HL-60 (cell line): ENCODE measurements at regions not wholly inside any gene's neighbourhood (a gene's known extent, or its start where the extent isn't known, plus 50 kb on each side); places are given as distances from the start of the nearest gene placed in this dataset.

Experiments
- DNase-seq, 2 experiments: peaks; one replicate each; pipeline ENCODE4 v3.0.0-alpha.2; 2010 to 2020; ENCODE audit warnings: low read depth in 1 of 2, low spot score in 1 of 2
- H3K27ac ChIP-seq: fragments of 250-450 bp; sonication (Bioruptor Pico); replicated peaks from 2 replicates; pipeline ENCODE4 v1.5.1; 2020; ENCODE audit warnings: mild to moderate bottlenecking, moderate library complexity
- H3K27me3 ChIP-seq: fragments of 250-450 bp; sonication (Bioruptor Pico); 2 replicates; pipeline ENCODE4 v1.5.1; 2021; ENCODE audit warnings: mild to moderate bottlenecking, moderate library complexity; ENCODE audit not compliant: insufficient read depth, poor library complexity, severe bottlenecking
- H3K4me3 ChIP-seq: replicated peaks from 2 replicates; pipeline ENCODE4 v1.5.1; 2011; ENCODE audit warnings: mild to moderate bottlenecking, control low read depth, low read length; ENCODE audit not compliant: insufficient read depth
- GABPA ChIP-seq: IDR thresholded peaks from 2 replicates; pipeline ENCODE4 v1.6.1; 2012; ENCODE audit warnings: low read depth
- POLR2AphosphoS5 ChIP-seq: IDR thresholded peaks from 2 replicates; pipeline ENCODE4 v1.6.1; 2012; ENCODE audit warnings: low read depth
- SPI1 ChIP-seq: IDR thresholded peaks from 2 replicates; pipeline ENCODE4 v1.6.1; 2012; ENCODE audit warnings: low read depth, mild to moderate bottlenecking, borderline replicate concordance
- TF ChIP-seq, protein P1 (sequence below): IDR thresholded peaks from 2 replicates; pipeline ENCODE4 v1.6.1; 2012; ENCODE audit warnings: low read depth; ENCODE audit not compliant: insufficient replicate concordance
- TF ChIP-seq, protein P2 (sequence below): IDR thresholded peaks from one replicate; pipeline ENCODE4 v1.5.1; 2011; ENCODE audit warnings: low read length, control low read depth, inconsistent platforms; ENCODE audit not compliant: insufficient read depth

DNA sequence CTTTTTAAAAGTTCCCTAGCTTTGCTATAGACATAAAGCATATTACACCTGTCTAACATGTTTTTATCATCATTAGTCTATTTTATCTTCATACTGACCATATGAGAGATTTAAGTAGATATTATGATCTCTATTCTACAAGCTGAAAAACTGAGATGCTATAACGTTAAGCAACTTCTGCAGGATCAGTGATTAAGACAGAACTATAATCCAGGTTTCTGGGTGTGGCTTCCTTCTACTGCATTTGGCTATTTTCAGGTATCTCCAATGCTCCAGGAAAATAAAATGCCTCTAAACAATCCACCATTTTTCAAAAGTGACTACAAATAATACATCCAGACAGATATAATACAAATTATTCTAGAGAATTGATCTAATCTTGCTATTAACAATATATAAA is 53.4 kb downstream of the RGS2 start:
- Histone ChIP-seq H3K4me3 (no peak overlapping the region), H3K27ac (no peak overlapping the region), H3K27me3 (no peaks in the 10 kb centered on the region)
- TF ChIP-seq, protein P1, sequence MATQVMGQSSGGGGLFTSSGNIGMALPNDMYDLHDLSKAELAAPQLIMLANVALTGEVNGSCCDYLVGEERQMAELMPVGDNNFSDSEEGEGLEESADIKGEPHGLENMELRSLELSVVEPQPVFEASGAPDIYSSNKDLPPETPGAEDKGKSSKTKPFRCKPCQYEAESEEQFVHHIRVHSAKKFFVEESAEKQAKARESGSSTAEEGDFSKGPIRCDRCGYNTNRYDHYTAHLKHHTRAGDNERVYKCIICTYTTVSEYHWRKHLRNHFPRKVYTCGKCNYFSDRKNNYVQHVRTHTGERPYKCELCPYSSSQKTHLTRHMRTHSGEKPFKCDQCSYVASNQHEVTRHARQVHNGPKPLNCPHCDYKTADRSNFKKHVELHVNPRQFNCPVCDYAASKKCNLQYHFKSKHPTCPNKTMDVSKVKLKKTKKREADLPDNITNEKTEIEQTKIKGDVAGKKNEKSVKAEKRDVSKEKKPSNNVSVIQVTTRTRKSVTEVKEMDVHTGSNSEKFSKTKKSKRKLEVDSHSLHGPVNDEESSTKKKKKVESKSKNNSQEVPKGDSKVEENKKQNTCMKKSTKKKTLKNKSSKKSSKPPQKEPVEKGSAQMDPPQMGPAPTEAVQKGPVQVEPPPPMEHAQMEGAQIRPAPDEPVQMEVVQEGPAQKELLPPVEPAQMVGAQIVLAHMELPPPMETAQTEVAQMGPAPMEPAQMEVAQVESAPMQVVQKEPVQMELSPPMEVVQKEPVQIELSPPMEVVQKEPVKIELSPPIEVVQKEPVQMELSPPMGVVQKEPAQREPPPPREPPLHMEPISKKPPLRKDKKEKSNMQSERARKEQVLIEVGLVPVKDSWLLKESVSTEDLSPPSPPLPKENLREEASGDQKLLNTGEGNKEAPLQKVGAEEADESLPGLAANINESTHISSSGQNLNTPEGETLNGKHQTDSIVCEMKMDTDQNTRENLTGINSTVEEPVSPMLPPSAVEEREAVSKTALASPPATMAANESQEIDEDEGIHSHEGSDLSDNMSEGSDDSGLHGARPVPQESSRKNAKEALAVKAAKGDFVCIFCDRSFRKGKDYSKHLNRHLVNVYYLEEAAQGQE: no peak
- TF ChIP-seq, protein P2, sequence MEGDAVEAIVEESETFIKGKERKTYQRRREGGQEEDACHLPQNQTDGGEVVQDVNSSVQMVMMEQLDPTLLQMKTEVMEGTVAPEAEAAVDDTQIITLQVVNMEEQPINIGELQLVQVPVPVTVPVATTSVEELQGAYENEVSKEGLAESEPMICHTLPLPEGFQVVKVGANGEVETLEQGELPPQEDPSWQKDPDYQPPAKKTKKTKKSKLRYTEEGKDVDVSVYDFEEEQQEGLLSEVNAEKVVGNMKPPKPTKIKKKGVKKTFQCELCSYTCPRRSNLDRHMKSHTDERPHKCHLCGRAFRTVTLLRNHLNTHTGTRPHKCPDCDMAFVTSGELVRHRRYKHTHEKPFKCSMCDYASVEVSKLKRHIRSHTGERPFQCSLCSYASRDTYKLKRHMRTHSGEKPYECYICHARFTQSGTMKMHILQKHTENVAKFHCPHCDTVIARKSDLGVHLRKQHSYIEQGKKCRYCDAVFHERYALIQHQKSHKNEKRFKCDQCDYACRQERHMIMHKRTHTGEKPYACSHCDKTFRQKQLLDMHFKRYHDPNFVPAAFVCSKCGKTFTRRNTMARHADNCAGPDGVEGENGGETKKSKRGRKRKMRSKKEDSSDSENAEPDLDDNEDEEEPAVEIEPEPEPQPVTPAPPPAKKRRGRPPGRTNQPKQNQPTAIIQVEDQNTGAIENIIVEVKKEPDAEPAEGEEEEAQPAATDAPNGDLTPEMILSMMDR: no peak
- TF ChIP-seq GABPA (no peak), POLR2AphosphoS5 (no peak), SPI1 (no peak)
- DNase-seq: no peak

DNA sequence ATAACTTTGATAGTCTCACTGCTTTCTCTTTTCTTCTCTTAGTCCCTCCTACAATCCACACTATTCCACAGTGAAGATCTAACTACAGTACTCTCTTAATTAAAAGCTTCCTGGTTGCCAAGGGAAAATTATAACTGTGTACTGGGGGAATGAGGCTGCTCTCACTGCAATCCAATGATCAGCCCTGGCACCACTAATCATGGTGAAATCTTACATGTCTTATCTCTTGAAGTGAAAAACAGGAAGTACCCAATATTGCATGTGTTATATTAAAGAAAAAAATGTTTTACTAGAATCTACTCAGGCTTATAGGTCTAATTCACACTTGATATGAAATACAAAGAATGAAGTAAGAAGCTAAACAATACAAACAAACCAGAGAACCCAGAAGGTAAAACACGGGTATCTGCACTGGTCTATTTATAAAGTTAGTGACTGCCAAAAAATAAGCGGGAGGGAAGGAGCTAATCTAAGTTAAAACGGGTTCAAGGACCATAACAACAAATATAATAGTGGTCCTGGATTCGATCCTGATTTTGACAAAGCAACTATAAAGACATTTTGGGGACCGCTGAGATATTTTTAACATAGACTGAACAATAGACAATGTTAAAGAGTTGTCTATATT is 57.5 kb downstream of the RGS2 start:
- DNase-seq: peak in 1 of 2 experiments; percentile 59
- Histone ChIP-seq H3K27ac (no peak overlapping the region), H3K4me3 (no peak overlapping the region), H3K27me3 (no peaks in the 10 kb centered on the region)
- TF ChIP-seq POLR2AphosphoS5 (no peak), SPI1 (peak; percentile 47; the same call in 1 of the 2 replicates)

DNA sequence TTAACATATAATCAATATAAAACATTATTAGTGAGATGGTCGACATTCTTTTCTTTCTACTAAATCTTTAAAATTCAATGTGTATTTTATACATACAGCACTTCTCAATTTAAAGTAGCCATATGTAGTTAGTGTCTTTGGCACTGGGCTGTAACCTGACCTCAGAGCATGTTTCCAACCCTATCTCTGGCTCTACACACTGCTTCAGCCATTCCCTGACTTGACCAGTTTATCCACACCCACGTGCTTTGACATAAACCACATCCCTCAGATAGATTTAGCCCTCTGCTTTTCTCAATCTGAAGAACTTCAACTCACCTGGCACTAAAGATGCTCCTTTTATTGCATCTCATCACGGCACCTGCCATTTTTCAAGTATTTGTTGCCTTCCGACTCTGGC is 58.3 kb downstream of the RGS2 start:
- Histone ChIP-seq H3K27me3 (no peaks in the 10 kb centered on the region), H3K27ac (no peak overlapping the region), H3K4me3 (no peak overlapping the region)
- no peak for DNase-seq
- no peak for TF ChIP-seq SPI1
- TF ChIP-seq, protein P2: no peak
- TF ChIP-seq, protein P1: no peak
- no peak for TF ChIP-seq GABPA
- TF ChIP-seq POLR2AphosphoS5: no peak

DNA sequence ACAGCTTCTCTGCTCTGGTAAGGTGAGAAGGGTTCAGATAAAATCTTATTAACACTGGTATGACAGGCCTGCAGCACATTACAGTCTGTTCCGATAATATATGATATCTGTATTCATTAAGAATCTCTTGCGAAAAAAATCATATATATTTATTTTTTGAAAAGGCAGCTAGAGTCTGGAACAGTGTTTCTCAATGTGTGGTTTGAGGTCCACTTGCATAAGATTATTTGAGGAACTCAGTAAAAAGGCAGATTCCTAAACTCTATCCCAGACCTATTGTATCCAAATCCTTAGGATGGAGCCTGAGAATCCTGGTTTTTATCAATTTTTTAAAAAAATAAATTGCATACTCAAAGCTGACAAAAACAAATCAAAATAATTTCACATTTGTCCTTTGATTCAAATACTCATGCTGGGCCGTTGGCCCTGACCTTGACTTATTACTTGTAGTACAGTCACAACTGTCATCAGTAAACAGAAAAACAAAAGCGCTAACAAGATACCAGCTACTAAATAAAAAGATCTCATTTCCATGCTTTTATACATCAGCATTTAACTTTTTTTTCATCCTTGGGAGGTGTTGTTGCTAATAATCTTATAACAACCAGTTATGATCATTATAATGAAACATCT is 60.6 kb downstream of the RGS2 start:
- TF ChIP-seq POLR2AphosphoS5 (no peak), SPI1 (peak; percentile 89), GABPA (no peak)
- TF ChIP-seq, protein P1: no peak
- TF ChIP-seq, protein P2: no peak
- DNase-seq: peak in 1 of 2 experiments; percentile 49
- Histone ChIP-seq H3K27ac (no peak overlapping the region), H3K4me3 (no peak overlapping the region), H3K27me3 (no peaks in the 10 kb centered on the region)
